ENCODE measurements at regions not wholly inside any gene's neighbourhood (a gene's known extent, or its start where the extent isn't known, plus 50 kb on each side); places are given as distances from the start of the nearest gene placed in this dataset.

GRCh38 chr3:110744723-110745122, 326.9 kb upstream of the NECTIN3 start:
- Histone ChIP-seq H2BK20ac (ENCODE audit: low read depth, low read length, poor library complexity, severe bottlenecking) (no peak overlapping the region), H3T11ph (ENCODE audit: low read length) (no peak overlapping the region), H3K9ac (ENCODE audit: extremely low read depth, insufficient read length, low read length) (no peak overlapping the region), H4K20me1 (ENCODE audit: control insufficient read depth, insufficient read depth, insufficient read length) (no peaks in the 10 kb centered on the region), H2BK15ac (ENCODE audit: low read depth, low read length) (no peak overlapping the region), H2AK5ac (ENCODE audit: insufficient read length, low read length) (no peak overlapping the region), H3K4me2 (ENCODE audit: insufficient read depth, insufficient read length, low read length) (no peak overlapping the region), H3K4ac (ENCODE audit: low read depth, low read length) (no peak overlapping the region), H3K23me2 (ENCODE audit: insufficient read length, low read depth, low read length, poor library complexity, severe bottlenecking) (no peaks in the 10 kb centered on the region), H4K91ac (ENCODE audit: insufficient read length, low read depth, low read length) (no peak overlapping the region), H3K18ac (ENCODE audit: insufficient read length, low read depth, low read length) (no peak overlapping the region), H3K79me1 (ENCODE audit: insufficient read depth, low read depth, low read length, poor library complexity, severe bottlenecking) (no peaks in the 10 kb centered on the region), H3K14ac (ENCODE audit: insufficient read depth, low read length) (no peak overlapping the region), H2BK12ac (ENCODE audit: insufficient read length, low read depth, low read length) (no peak overlapping the region), H3K79me2 (ENCODE audit: insufficient read depth, low read length) (no peaks in the 10 kb centered on the region), H4K8ac (replicated peaks; ENCODE audit: insufficient read length, low read depth, low read length) (no peak overlapping the region), H3K23ac (ENCODE audit: insufficient read length, low read depth, low read length) (no peak overlapping the region), H4K5ac (ENCODE audit: insufficient read length, low read depth, low read length) (no peak overlapping the region), H3K27me3 (ENCODE audit: insufficient read depth, low read length) (no peaks in the 10 kb centered on the region), H3K9me3 (ENCODE audit: control insufficient read depth, low read depth, low read length) (no peaks in the 10 kb centered on the region), H2BK5ac (ENCODE audit: insufficient read length, low read length) (no peak overlapping the region), H2BK120ac (ENCODE audit: low read depth, low read length, poor library complexity, severe bottlenecking) (no peak overlapping the region), H2AFZ (ENCODE audit: low read length) (no peak overlapping the region), H3K4me1 (ENCODE audit: insufficient read depth, low read length) (no peaks in the 10 kb centered on the region), H3K27ac (ENCODE audit: insufficient read length, low read depth, low read length) (no peak overlapping the region), H3K56ac (ENCODE audit: insufficient read length, low read depth, low read length) (no peak overlapping the region)
- H3K4me1 Mint-ChIP-seq, result peaks cover 16 to 19% of the 10 kb centered on the region in 2 experiments
- H3K27ac Mint-ChIP-seq, result no peak overlapping the region
- H3K4me3 Mint-ChIP-seq, result no peak overlapping the region
- no peak for TF ChIP-seq CTCF (conservative IDR thresholded peaks at IDR 0.05)
- H3K36me3 Mint-ChIP-seq (ENCODE audit: insufficient read depth in 1 of 3, low read depth in 3 of 3), result peaks cover 0 to 14% (median 0%) of the 10 kb centered on the region in 3 experiments; a peak in 1 of 7 replicates
- WGBS (ENCODE audit: extremely low coverage, insufficient read length, low lambda C conversion rate), result no CpG with 5 or more reads among the region's 2 CpGs
- no peaks in the 10 kb centered on the region for H3K27me3 Mint-ChIP-seq (ENCODE audit: low read depth)
- H3K9me3 Mint-ChIP-seq, result no peaks in the 10 kb centered on the region; a peak in 1 of 5 replicates
- DNase-seq, result no peak

Data from H9 (cell line).